Activated B cell treated with CpG ODN at 0.5 μM for 24 hours (primary cell): ENCODE measurements at regions not wholly inside any gene's neighbourhood (a gene's known extent, or its start where the extent isn't known, plus 50 kb on each side); places are given as distances from the start of the nearest gene placed in this dataset.

Source experiments
- ATAC-seq: fragments of 200-7000 bp; cut with Tn5 transposase; one replicate; pipeline ENCODE4 v1.10.0; 2021; ENCODE audit warnings: low read depth, mild to moderate bottlenecking, moderate library complexity
- CTCF ChIA-PET: fragments of 350-600 bp; sonication (Branson Sonifier 250); formaldehyde crosslinking; loops from one replicate; lab custom pipeline; 2021; ENCODE audit warnings: antibody characterized with exemption; lab: Charles Lee
- POLR2A ChIA-PET: fragments of 350-600 bp; sonication (Branson Sonifier 250); formaldehyde crosslinking; loops from one replicate; lab custom pipeline; 2021; ENCODE audit warnings: antibody characterized with exemption; lab: Charles Lee
- DNase-seq: peaks from one replicate; pipeline ENCODE4 v3.0.0; 2022
- H3K27ac Mint-ChIP-seq: one replicate; pipeline ENCODE4 v1.8.0; 2020; ENCODE audit warnings: mixed read lengths
- H3K27me3 Mint-ChIP-seq: one replicate; pipeline ENCODE4 v1.8.0; 2021; ENCODE audit warnings: mixed read lengths
- H3K36me3 Mint-ChIP-seq: one replicate; pipeline ENCODE4 v1.8.0; 2021; ENCODE audit warnings: low read depth, mixed read lengths
- H3K4me1 Mint-ChIP-seq: one replicate; pipeline ENCODE4 v1.8.0; 2021; ENCODE audit warnings: mixed read lengths
- H3K4me3 Mint-ChIP-seq: one replicate; pipeline ENCODE4 v1.8.0; 2020; ENCODE audit warnings: mild to moderate bottlenecking, mixed read lengths
- H3K9me3 Mint-ChIP-seq: one replicate; pipeline ENCODE4 v1.8.0; 2020; ENCODE audit warnings: mixed read lengths
- intact Hi-C: fragments of 100-400 bp; cut with micrococcal nuclease; formaldehyde crosslinking; loops from one replicate; pipeline ENCODE4 v1.15.1; 2024
- TF ChIP-seq, protein P1 (sequence below): fragments of 200-600 bp; IDR thresholded peaks from one replicate; pipeline ENCODE4 v1.8.0; 2022; ENCODE audit warnings: antibody characterized with exemption, mild to moderate bottlenecking

DNA sequence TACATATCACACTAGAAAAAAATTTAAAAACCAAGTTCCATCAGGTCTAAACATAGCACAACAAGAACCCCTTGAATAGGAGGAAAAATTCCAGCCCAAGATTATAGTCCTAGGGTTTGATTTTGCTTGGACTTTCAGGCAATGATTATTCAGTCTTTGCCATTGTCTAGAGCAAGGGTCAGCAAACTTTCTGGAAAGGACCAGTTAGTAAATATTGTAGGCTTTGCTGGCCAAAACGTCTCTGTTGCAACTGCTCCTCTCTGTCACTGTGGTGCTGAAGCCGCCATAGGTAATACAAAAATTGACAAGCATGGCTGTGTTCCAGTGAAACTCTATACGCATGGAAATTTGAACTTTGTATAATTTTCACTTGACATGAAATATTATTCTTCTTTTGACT is 95.5 kb upstream of the UBAC2 start:
- H3K4me3 Mint-ChIP-seq = no peak overlapping the region
- TF ChIP-seq, protein P1, sequence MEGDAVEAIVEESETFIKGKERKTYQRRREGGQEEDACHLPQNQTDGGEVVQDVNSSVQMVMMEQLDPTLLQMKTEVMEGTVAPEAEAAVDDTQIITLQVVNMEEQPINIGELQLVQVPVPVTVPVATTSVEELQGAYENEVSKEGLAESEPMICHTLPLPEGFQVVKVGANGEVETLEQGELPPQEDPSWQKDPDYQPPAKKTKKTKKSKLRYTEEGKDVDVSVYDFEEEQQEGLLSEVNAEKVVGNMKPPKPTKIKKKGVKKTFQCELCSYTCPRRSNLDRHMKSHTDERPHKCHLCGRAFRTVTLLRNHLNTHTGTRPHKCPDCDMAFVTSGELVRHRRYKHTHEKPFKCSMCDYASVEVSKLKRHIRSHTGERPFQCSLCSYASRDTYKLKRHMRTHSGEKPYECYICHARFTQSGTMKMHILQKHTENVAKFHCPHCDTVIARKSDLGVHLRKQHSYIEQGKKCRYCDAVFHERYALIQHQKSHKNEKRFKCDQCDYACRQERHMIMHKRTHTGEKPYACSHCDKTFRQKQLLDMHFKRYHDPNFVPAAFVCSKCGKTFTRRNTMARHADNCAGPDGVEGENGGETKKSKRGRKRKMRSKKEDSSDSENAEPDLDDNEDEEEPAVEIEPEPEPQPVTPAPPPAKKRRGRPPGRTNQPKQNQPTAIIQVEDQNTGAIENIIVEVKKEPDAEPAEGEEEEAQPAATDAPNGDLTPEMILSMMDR = no peak
- H3K27ac Mint-ChIP-seq = no peak overlapping the region
- no peaks in the 10 kb centered on the region for H3K36me3 Mint-ChIP-seq
- DNase-seq (no peak), ATAC-seq (no peak)
- H3K4me1 Mint-ChIP-seq = peaks cover 3% of the 10 kb centered on the region
- CTCF ChIA-PET = no interaction called here
- intact Hi-C loops = no loop called here
- peaks cover 6% of the 10 kb centered on the region for H3K9me3 Mint-ChIP-seq
- POLR2A ChIA-PET = no interaction called here
- H3K27me3 Mint-ChIP-seq = peaks cover 17% of the 10 kb centered on the region

DNA sequence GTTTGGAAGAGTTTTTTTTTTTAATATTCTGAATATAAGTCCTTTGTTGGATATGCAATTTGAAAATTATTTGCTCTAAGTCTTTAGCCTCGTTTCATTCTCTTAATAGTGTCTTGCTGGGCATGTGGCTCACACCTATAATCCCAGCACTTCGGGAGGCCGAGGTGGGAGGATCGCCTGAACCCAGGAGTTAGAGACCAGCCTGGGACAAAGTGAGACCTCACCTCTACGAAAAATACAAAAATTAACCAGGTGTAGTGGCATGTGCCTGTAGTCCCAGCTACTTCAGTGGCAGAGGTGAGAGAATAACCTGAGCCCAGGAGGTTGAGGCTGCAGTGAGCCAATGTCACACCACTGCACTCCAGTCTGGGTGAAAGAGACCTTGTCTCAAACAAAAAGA is 87.3 kb upstream of the UBAC2 start:
- POLR2A ChIA-PET = no interaction called here
- intact Hi-C loops = no loop called here
- CTCF ChIA-PET = interaction anchor here (0.7 kb wide), 1 partner anchor 334 kb away, joined by 3 read pairs; no protein-coding TSS in a partner anchor
- peaks cover 3% of the 10 kb centered on the region for H3K9me3 Mint-ChIP-seq
- no peak for DNase-seq
- H3K4me1 Mint-ChIP-seq = no peaks in the 10 kb centered on the region
- TF ChIP-seq, protein P1 = no peak
- no peak overlapping the region for H3K27ac Mint-ChIP-seq
- H3K4me3 Mint-ChIP-seq = no peak overlapping the region
- peaks cover 3% of the 10 kb centered on the region for H3K27me3 Mint-ChIP-seq
- no peaks in the 10 kb centered on the region for H3K36me3 Mint-ChIP-seq
- ATAC-seq = no peak

DNA sequence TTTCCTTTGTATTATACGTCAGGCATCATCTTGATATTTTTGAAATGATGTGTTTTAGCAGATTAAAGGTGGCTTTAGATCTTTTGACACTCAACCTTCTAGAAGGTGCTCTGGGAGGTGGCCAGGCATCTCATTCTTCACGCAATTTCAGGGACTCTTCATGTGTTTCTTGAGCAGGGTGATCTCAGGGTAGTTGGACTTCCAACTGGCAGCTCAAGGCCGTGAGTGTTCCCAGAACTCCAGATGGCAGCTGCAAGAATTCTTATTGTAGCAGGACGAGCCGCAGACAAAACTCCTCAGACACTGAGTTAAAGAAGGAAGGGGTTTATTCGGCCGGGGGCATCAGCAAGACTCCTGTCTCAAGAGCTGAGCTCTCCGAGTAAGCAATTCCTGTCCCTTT is 82.5 kb upstream of the UBAC2 start:
- ChIA-PET POLR2A (interaction anchor here (0.6 kb wide), 1 partner anchor 1847 kb away, joined by 3 read pairs; no protein-coding TSS in a partner anchor), CTCF (no interaction called here)
- no peak overlapping the region for H3K27ac Mint-ChIP-seq
- DNase-seq (no peak), ATAC-seq (no peak)
- no peak overlapping the region for H3K4me3 Mint-ChIP-seq
- peaks cover 4% of the 10 kb centered on the region for H3K27me3 Mint-ChIP-seq
- intact Hi-C loops = no loop called here
- TF ChIP-seq, protein P1 = no peak
- H3K36me3 Mint-ChIP-seq = no peaks in the 10 kb centered on the region
- peaks cover 3% of the 10 kb centered on the region for H3K4me1 Mint-ChIP-seq
- H3K9me3 Mint-ChIP-seq = no peaks in the 10 kb centered on the region

DNA sequence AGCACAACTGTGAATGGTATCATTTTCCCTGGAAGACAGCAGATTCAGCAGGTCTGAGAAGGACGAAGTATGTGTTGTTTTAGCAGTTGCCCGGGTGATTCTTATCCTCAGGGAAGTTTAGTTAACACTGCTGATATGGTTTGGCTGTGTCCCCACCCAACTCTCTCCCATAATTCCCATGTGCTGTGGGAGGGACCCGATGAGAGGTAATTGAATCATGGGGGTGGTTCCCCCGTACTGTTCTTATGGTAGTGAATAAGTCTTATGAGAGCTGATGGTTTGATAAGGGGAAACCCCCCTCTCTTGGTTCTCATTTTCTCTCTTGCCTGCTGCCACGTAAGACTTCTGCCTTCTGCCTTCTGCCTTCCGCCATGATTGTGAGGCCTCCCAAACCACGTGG is 81.0 kb upstream of the UBAC2 start:
- H3K27ac Mint-ChIP-seq = no peak overlapping the region
- CTCF ChIA-PET = no interaction called here
- peak; percentile 69 for ATAC-seq

DNA sequence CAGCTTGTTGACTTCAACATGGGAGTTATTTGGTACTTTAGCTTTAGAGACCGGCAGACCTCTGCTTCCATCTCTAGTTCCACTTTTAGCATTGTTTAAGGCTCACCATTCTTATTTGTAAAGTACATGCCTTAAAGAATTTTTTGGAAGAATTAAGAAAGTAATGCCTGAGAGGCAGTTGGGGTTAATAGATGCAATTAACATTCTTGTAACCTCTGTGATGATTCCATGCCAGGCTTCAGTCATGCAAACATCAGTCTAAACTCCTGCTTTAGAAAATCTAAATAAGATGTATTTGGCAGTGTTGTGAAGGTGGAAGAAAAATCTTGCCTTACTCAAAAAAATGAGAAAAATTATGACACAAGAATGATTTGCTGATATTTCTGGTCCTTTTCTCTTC is 79.9 kb upstream of the UBAC2 start:
- H3K4me3 Mint-ChIP-seq = no peak overlapping the region
- DNase-seq (no peak), ATAC-seq (no peak)
- peaks cover 11% of the 10 kb centered on the region for H3K27me3 Mint-ChIP-seq
- peaks cover 14% of the 10 kb centered on the region for H3K4me1 Mint-ChIP-seq
- ChIA-PET CTCF (no interaction called here), POLR2A (no interaction called here)
- H3K9me3 Mint-ChIP-seq = no peaks in the 10 kb centered on the region
- intact Hi-C loops = loop anchor here (5.0 kb wide), 1 partner anchor 33 kb away; no protein-coding TSS in a partner anchor
- H3K36me3 Mint-ChIP-seq = no peaks in the 10 kb centered on the region
- TF ChIP-seq, protein P1 = no peak
- H3K27ac Mint-ChIP-seq = no peak overlapping the region

More for the DNA sequence above, 81.0 kb upstream of the UBAC2 start:
- no peak for DNase-seq
- POLR2A ChIA-PET = interaction anchor here (0.7 kb wide), 1 partner anchor 14 kb away, joined by 8 read pairs; no protein-coding TSS in a partner anchor
- intact Hi-C loops = loop anchor here (5.0 kb wide), 1 partner anchor 32 kb away; no protein-coding TSS in a partner anchor
- TF ChIP-seq, protein P1 = no peak
- no peak overlapping the region for H3K4me3 Mint-ChIP-seq
- no peaks in the 10 kb centered on the region for H3K36me3 Mint-ChIP-seq
- H3K27me3 Mint-ChIP-seq = peaks cover 11% of the 10 kb centered on the region
- H3K9me3 Mint-ChIP-seq = no peaks in the 10 kb centered on the region
- H3K4me1 Mint-ChIP-seq = peaks cover 7% of the 10 kb centered on the region
